ENCODE measurements at regions not wholly inside any gene's neighbourhood (a gene's known extent, or its start where the extent isn't known, plus 50 kb on each side); places are given as distances from the start of the nearest gene placed in this dataset.

DNA sequence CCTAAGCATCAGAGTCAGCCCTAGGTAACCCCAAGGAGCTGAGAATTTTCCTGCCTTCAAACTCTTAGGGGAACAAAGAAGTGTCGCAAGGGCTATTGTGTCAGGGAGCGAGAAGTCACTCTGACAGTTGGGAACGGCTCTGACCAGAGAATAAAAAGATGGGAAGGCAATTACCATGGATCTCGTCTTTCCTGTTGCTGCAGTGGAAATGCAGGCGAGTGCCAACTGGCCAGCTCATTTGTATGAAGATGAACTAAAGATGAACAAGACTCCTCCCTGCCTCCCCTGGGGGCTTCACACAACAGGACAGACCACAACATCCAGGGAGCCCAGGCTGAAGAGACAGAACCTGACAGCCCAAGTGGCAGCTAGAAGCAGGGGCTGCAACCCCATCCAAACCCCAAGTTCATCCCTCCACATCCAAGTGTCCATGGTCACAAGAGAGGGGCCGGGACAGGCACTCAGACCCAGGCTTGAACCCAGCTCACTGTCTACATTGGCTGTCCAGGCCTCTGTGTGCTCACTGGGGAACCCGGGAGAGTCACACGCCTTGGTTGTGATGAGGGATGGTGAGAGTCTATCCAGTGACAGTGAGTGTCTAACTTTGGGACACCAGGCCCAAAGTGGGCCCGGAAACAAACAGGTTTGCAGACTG, 322.4 kb downstream of the BCL11B start:
- DNase-seq, result no peak

DNA sequence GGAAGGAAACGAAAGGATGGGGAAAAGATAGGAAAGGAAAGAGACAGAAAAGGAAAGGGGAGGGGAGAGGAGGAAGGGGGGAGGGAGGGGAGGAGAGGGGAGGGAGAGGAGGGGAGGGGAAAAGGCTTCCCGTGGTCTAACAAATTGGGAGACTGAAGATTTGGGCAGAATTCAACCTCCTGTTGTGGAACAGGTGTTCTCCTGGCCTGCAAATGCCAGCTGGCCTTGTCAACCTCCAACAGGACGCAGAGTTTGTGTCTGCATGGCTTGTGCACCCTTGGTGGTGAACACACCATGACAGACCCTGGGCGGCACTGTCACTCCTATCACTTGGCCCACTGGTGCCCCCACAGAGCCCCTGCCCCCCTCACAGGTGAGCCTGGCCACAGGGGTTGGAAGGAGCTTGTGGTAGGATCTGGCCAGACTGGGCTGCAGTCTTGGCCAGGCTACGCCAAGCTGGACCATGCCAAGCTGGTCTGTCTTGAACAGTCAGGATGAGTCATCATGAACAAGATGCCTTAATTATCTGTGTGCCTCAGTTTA, 321.6 kb downstream of the BCL11B start:
- no peak for DNase-seq

DNA sequence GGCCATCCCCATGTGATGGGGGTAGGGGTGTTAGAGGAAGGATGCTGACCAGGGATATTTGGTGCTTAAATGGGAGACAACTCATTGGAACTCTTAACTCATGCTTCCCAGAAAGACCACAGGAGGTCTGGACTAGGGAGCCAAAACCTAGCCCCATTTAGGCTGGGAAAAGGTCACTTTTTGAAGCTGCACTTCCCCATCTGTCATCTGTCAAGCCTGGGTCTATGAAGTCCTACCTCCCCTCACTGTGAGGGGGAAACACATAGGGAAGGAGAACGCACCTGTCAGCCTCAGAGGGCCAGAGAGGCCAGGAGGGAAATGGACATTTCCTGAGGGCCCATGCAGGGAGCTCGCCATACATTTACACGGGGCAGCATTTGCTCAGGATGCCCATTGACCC, 321.0 kb downstream of the BCL11B start:
- no peak for DNase-seq

DNA sequence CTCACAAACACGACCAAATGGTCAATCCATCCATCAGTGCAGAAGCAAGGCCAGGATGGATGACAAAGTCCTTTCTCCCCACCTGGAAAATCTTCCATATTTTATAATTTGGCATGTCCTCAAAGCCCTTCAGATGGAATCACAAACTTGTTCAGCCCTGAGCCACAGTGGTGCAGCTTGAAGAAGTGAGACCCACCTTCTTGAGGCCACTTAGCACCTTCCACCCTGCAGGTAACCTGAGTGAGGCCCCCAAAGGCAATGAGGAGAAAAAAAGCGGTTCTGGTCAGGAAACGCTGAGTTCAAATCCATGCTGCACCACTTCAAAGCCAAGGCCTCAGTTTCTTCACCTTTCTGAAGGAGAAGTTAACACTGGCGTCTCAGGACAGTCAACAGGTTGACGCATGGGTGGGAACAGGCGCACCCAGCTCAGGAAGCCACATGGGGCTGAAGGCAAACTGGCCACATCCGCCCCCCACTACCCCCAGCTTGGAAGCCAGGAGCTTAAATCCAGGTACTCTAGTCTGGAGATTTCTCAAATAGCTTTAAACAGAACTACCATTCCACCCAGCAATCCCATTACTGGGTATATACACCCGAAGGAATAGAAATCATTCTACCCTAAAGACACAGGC, 320.4 kb downstream of the BCL11B start:
- no peak for DNase-seq

DNA sequence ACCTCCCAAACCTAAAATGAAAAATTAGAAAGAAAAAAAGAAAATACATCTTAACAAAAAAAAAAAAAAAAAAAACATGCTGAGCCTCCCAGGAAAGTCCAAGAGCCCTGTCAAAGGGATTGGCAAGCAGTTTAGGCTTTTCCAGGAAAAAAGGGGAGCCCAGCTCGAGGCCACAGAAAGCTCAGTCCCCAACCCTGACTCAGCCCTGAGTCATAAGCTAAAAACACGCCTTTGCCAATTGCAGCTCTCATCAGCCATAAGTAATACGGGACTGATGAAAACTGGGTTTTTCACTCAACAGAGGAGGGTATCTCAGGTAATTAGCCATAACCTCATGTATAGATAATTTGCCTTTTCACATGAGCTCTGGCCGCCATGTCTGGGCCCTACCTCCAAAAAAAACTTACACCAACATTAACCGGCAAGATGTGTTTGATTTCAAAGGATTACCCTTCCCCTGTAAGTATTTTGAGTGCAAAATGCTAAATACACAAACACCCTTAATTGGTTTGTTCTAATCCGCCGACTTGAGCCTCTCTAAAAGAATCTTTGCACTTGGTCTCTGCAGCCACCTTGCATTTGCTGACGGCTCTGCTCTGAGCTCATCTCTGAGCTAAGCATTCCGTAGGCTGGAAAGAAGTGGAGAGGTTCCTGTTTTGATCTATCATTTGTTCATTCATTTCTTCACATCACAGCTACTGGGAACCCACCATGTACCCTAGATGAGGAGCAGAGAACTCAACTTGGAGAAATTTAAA, 319.2 kb downstream of the BCL11B start:
- no peak for DNase-seq

DNA sequence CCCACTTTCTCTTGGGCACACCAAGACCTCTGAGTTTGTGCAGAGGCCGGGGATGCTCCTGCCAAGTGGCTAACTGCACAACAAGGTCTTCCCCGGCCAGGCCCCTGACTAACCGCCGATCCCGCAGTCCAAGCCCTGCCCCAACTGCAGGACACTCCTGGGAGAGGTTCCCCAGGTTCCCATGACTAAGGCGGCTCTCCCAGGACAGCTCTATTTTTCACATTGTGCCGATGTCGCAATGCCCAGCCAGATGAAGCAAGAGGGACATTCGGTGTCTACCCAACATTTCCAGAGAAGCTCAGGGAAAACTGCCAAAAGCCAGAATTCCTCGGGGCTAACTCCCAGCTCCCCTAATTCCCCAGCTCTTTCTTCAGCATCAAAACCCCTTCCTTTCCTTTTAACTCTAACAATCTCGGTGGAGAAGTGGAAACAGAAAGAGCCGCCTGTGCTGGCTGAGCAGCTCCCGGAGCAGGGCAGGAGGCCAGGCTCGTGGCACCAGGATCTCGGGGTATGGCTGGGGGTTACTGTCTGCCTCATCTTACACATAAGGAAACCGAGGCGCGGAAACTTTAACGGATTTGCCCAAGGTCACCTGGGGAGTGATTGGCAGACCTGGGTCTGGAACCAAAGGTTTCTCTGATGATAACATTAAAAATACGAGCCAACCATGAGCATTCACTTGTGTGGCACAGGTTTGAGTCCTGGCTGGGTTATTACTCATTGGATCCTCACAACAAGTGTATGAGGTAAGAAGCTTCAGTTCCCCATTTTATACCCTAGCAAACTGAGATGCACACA, 318.2 kb downstream of the BCL11B start:
- no peak for DNase-seq

DNA sequence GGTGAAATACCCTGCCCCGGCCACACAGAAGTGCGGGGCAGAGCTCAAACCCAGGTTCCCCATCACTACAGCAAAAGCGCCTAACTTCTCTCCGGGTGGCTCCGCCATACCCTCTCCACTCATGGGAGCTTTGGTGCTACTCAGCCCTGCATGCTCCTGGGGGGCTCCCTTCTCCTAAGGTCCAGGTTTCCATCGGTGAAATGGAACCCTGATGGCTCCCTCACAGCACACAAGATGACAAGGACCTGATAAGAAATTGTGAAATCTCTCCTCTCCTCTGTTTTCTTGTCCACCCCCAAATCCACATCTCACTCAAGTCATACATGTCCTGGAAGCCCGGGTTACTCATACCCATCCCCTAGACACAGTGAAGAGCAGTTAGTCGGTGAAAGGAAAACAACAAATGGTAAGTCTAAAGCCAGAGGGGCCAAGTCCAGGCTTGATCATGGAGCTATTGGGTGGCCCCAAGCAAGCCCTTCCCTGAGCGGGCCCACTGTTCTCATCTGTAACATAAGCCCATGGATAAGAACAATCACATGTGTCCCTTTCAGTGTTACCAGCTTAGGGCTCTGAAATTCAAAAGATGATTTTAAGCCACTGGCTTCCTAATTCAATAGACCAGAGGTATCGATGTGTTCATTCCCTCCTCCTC, 317.5 kb downstream of the BCL11B start:
- no peak for DNase-seq

DNA sequence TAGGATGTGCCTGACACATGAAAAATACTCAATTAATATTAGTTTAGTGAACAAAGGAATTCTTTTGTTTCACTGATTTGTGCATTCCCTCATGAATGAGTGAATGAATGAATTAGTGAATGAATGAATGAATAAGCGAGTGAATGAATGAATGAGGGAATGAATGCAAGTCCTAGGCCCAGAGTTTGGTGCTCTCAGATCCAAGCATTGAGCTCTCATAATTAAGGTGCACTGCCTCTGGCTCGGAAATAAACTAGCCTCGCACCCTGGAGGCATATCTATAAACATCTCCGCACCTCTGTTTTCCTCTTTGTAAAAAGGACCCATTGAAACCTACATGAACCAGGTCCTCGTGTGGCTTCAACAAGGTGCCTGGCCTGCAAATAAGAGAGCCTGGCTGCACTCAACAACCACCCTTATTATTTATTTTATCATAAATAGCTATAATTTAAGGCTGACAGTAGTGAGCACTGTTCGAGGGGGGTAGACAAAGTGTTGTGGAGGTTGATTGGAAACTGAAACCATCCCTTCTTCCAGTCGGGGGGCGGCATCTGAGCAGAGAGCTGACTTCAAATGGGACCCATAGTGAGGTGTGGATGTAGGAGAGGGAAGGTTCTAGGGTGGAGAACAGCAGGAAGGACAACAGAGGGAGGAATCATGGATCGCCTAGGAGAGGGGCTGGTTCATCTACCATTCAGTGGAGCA, 316.8 kb downstream of the BCL11B start:
- DNase-seq, result no peak

DNA sequence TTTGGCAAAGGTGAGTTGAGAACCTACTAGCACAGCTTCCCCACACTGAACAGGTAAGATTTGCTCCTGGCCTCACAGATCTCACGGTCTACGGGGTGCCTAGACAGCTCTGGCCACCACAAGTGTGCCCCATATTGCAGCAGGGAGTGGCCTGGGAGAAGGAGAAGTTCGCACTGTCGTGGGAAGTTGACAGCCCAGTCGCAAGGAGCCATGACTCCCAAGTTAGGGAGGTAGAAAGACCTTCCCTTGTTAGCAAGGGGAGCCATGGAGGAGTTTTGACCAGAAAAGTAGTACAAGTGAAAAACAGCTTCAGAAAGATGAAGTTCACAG, 316.3 kb downstream of the BCL11B start:
- no peak for DNase-seq

DNA sequence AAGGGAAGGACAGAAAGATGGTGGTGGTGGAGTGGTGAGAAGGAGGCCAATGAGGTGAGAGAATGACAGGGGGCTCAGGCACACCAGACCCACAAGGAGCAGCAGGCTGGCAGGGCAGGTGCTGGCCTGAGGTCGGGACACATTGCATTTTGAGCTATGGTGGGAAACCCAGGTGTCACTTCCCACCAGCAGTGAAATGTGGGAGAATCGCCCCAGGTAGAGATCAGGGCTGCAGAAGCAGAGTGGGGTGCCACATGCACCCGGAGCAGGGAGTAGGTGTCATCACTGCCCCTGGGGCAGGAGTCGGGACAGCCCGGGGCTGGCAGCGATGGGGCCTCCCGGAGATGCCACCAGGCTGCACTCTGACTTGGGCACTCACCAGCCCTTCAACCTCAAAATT, 315.8 kb downstream of the BCL11B start:
- no peak for DNase-seq

DNA sequence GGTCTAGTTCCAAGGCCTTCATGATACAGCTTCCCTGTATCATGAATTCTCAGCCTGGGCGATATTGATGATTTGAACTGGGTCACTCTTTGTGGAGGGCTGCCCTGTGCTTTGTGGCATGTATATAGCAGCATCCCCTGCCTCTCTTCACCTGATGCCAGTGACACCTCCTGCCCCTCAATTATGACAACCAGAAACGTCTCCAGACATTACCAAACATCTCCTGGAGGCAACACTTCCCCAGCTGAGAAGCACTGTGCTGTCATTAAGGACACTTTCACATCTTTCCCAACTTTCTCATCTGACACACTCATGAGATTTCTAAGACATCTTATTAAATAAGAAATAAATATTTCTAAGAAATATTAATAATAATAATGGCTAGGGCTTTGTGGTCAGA, 315.3 kb downstream of the BCL11B start:
- DNase-seq, result no peak

DNA sequence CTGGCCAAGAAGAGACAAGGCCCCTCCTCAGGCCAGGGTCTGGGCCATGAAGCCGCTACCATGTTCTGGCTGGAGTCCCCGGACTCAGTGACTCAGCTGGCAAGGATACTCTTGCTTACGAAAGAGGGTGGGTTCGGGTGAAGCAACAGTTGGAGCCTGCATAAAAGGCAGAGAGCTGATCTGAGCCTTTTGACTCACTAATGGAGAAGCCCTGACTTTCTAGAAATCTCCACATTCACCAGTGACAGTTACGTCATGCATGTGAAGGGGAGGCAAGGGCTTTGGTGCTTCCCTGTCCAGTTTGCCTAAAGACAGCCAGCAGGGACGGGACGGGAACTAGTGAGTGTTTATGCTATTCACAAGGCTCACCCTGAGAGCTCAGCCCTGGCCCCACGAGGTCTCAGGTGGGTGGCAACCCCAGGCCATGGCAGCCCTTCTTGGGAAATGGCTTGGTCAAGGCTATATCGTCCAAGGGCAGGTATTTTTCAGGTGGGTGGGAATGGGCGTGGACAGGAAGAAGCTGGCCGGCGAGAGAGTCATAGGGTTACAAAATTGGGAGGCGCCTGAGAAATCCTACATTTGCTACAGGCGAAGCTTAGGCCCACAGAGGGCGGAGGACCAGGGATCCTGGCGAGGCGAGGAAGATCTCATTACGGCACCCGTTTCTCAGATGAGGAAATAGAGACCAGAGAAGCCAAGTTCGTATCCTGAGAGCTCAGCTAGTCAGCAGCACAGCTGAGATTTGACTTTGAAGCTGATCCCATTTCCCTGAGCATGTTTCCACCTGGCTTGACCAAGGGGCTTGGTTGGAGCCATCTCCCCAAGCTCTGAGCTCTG, 314.6 kb downstream of the BCL11B start:
- no peak for DNase-seq

DNA sequence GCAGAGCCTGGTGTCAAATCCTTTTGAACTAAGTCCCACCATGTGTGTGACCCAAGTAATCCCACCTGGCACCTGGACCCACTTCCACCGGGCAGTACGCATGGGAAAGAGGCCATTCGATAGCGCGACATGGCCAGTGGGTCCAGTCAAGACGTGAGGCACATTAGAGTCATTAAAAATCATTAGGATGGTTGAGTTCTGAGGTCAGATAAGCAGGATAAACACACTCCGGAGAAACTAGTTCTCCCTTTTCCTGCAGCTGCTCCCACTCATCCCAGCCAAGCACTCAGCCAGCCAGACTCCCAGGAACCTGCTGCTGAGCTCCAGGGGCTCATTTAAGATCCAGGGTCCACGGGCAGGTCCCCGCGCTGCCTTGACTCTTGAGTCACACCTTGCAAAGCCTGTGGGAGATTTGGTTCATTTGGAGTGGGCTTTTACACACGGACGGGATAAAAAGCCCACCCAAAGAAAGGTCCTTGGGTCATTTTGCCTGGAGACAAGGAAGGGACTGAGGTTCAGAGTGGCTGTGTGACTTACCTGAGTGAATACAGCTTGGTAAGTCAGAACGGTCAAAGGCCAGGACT, 313.9 kb downstream of the BCL11B start:
- no peak for DNase-seq

DNA sequence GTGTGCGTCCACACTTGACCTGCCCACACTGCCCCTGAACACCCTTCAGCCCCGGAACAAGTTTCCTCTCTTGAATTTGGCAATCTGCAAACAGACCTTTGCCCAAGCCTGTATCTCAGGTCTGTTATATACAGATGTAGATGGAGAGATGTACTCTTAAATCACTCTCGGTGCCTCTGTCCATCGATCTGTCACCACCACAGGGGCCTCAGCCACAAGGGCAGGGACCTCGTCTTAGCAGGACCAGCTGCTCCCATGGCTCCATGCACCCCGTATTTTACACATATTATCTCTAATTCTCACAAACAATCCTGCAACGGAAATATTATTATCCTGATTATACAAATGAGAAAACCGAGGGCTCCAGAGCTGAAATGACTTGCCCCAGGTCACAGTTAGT, 313.4 kb downstream of the BCL11B start:
- no peak for DNase-seq

DNA sequence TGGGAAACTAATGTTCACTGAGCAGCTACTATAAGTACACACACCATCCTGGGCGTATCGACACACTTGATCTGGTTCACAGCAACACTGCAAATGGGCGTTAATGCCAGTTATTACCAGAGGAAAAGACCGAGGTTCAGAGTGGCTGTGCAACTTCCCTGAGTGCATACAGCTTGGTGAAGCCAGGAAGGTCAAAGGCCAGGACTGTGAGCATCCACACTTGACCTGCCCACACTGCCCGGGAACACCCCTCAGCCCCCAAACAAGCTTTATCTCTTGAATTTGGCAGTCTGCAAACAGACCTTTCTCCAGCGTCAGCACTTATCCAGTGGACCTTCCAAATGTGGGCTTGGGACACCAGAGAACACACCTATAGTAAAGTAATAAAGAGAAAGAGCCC, 312.6 kb downstream of the BCL11B start:
- no peak for DNase-seq

DNA sequence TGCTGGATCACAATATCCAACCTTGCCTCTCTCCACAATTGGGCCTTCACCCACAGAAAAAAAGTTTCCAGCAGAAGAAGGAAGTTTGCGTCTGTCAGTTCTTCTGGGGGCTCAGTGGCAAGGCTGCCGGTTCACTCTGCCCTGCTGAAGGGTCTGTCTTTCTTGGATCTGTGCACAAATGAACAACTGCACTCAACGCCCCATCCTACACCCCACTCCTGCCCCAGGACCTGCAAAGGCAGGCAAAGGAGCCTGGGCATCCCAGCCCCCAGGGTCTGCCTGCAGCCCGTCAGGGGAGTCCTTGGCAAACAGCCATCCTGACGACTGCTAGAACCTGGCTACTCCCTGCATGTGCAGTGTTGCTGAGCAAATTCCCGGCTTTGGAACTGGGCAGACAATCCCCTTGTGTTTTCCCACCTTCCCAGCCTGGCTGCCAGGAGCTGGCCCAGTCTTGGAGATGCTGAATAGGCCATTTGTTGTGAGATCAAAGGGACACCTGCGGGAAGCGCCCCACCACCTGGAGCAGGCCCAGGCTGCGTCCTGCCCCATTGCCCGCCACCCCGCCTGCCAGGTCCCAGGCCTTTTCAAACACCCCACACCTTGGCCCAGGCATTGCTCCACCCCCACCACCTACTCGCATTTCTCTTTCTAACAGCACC, 311.9 kb downstream of the BCL11B start:
- no peak for DNase-seq

DNA sequence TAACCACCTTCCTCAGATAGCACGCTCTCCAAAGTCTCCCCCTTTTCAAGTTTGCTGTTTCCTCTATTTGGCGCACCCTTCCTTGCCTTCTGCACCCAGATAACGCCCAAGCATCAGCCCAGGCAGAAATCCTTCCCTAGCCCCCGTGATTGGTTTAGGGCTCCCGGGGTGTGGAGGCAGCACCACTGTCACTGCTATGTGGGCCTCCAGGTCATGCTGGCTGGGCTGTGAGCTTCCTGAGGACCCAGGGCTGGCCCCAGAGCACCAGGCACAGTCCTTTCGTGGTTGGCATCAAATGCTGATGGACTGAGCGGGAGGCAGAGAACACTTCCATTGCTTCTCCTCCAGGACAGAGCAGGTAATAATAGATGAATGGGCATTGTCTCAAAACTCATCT, 311.4 kb downstream of the BCL11B start:
- no peak for DNase-seq

DNA sequence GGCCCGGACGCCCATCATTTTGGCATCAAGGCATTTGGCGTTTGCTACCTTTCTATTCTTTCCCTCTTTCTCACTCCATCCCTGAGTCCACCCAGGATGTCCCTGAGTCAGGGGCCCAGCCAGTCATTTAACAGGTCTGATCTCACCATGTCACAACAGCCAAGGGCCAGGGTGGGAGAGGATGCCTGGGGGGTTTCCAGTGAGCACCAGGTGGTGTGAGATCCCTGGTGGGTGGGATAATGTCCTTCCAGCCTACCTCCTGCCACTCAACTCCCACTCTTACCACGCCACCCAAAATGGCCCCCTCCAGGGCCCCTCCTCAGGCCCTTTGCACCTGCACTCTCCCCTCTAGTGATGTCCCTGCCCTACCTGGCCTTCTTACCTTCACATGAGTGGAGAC, 310.8 kb downstream of the BCL11B start:
- DNase-seq, result no peak

DNA sequence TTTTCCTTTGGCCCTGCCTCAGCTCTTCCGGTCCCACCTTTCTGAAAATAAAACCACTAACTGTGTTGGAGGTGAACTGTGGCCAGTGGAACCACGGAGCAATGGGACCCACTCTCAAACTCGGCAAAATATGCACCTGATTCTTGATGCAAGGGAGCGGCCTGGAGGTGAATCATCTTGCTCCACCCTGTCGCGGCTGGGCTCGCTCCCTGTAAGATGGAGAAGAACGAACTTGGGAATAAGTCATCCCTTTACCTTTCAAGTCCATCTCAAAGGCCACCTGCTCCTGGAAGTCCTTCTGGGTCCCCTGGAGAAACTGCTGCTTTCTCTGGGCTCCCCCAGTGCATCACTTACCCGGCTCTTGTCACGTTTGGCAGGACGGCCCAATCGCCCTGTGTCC, 309.9 kb downstream of the BCL11B start:
- DNase-seq, result no peak

DNA sequence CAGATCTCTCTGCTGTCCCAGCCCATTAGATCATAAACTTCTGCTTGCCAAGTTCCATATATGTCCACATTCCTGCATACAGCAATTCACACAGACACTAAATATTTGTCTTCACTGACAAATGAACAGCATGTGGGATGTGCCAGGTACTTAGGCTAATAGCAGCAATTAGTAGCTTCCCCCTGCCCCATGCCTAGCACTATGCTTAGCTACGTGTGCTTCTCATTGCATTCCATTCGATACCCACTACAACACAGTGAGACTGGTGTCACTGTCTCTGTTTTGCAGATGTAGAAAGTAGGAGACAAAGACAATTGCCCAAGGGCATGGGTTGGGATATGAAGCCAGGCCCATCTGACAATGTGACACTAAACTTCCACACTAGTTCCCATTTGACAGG, 308.4 kb downstream of the BCL11B start:
- no peak for DNase-seq

Measured in GF-D8 (cell line).